ENCODE measurements at regions not wholly inside any gene's neighbourhood (a gene's known extent, or its start where the extent isn't known, plus 50 kb on each side); places are given as distances from the start of the nearest gene placed in this dataset.

DNA sequence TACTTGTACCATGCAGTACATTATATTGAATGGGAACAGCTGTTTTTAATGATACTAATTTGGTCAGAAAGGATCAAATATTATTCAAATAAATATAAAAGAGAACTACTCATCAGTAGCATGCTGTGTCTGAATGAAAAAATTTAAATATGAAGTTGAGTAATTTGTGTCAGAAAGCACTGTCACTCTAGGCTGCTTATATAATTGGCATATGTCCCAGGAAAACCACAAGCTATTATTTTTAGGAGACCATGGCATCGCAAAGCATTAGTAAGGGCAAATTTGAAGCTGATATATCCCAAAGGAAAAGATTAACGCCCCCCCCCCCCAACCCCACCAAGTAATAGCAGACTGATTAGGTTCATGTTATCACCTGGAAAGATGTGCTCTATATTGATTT lies 388.5 kb upstream of the SPANXN4 start:
- Mint-ChIP-seq H3K27me3 (ENCODE audit: insufficient read depth) (no peaks in the 10 kb centered on the region), H3K4me1 (no peaks in the 10 kb centered on the region), H3K4me3 (no peak overlapping the region), H3K27ac (no peak overlapping the region), H3K9me3 (peaks cover 40% of the 10 kb centered on the region), H3K36me3 (ENCODE audit: low read depth) (no peaks in the 10 kb centered on the region)
- Histone ChIP-seq H3K9ac (ENCODE audit: extremely low read depth, low read length, poor library complexity, severe bottlenecking) (no peak overlapping the region), H3K27me3 (ENCODE audit: control insufficient read depth, insufficient read depth, low read length, poor library complexity, severe bottlenecking) (no peaks in the 10 kb centered on the region), H3K27ac (ENCODE audit: low read depth, low read length) (no peak overlapping the region), H3K4me3 (ENCODE audit: low read length) (no peak overlapping the region), H3K9me3 (ENCODE audit: control insufficient read depth, low read length) (no peaks in the 10 kb centered on the region), H3K4me1 (ENCODE audit: control insufficient read depth, insufficient read depth, low read length) (no peaks in the 10 kb centered on the region), H3K36me3 (ENCODE audit: control insufficient read depth, insufficient read depth, low read length) (no peaks in the 10 kb centered on the region)
- WGBS, 2 experiments (ENCODE audit: insufficient coverage in 1 of 2, insufficient read length in 1 of 2), result 83% methylated on average over 1 of the region's 2 CpGs; no CpG with 5 or more reads in 1 of the 2 experiments
- DNase-seq, result no peak
- TF ChIP-seq, protein P1, sequence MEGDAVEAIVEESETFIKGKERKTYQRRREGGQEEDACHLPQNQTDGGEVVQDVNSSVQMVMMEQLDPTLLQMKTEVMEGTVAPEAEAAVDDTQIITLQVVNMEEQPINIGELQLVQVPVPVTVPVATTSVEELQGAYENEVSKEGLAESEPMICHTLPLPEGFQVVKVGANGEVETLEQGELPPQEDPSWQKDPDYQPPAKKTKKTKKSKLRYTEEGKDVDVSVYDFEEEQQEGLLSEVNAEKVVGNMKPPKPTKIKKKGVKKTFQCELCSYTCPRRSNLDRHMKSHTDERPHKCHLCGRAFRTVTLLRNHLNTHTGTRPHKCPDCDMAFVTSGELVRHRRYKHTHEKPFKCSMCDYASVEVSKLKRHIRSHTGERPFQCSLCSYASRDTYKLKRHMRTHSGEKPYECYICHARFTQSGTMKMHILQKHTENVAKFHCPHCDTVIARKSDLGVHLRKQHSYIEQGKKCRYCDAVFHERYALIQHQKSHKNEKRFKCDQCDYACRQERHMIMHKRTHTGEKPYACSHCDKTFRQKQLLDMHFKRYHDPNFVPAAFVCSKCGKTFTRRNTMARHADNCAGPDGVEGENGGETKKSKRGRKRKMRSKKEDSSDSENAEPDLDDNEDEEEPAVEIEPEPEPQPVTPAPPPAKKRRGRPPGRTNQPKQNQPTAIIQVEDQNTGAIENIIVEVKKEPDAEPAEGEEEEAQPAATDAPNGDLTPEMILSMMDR (conservative IDR thresholded peaks at IDR 0.05), result no peak

DNA sequence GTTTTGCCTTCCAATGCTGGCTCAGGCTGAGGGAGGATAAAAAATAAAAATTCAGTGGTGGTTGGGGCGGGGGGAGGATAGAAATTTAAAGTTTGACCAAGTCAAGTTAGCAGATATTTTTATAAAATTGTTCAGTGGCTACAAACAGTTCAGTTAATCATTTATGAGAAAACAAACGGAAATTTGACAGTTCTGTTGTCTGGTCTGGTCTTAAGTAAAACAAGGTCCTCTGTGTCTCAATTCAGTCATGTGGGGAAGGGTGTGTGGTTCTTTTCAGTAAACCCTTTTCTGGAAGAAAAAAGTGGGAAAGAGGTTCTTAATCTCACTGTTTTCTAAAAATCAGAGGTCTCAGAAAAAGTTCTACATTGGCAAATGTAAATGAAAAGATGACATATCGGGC lies 409.1 kb upstream of the SPANXN4 start:
- no peak for DNase-seq
- no peak overlapping the region for H3K9ac ChIP-seq (ENCODE audit: extremely low read depth, low read length, poor library complexity, severe bottlenecking)
- TF ChIP-seq, protein P1 (conservative IDR thresholded peaks at IDR 0.05), result no peak
- no peaks in the 10 kb centered on the region for H3K27me3 ChIP-seq (ENCODE audit: control insufficient read depth, insufficient read depth, low read length, poor library complexity, severe bottlenecking)
- 70% methylated on average over 2 of the region's 3 CpGs; no CpG with 5 or more reads in 1 of the 2 experiments for WGBS, 2 experiments (ENCODE audit: insufficient coverage in 1 of 2, insufficient read length in 1 of 2)
- no peaks in the 10 kb centered on the region for H3K4me1 ChIP-seq (ENCODE audit: control insufficient read depth, insufficient read depth, low read length)
- H3K36me3 ChIP-seq (ENCODE audit: control insufficient read depth, insufficient read depth, low read length), result no peaks in the 10 kb centered on the region
- no peaks in the 10 kb centered on the region for H3K9me3 ChIP-seq (ENCODE audit: control insufficient read depth, low read length)
- H3K27me3 Mint-ChIP-seq (ENCODE audit: insufficient read depth), result no peaks in the 10 kb centered on the region
- no peak overlapping the region for H3K27ac ChIP-seq (ENCODE audit: low read depth, low read length)
- no peak overlapping the region for H3K4me3 Mint-ChIP-seq
- H3K4me1 Mint-ChIP-seq, result no peaks in the 10 kb centered on the region
- H3K27ac Mint-ChIP-seq, result no peak overlapping the region
- no peaks in the 10 kb centered on the region for H3K36me3 Mint-ChIP-seq (ENCODE audit: low read depth)
- H3K4me3 ChIP-seq (ENCODE audit: low read length), result no peak overlapping the region
- peaks cover 33% of the 10 kb centered on the region for H3K9me3 Mint-ChIP-seq

DNA sequence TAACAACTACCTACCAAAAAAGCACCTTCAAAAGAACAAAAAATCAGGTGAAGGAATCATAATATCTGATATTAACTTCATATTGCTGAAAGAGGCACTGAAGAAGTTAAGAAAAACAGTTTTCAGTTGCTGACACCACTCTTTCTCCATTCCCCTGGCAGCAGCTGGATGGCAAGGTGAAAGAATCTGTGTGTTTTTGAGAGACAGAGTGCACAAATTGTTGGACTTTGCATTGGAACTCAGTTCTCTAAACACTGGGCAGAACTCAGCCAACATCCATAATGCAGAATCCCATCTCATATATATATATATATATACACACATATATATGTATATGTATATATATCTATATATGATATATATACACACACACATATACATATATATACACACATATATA lies 408.3 kb upstream of the MAGEC2 start:
- DNase-seq, result no peak
- Mint-ChIP-seq H3K27ac (no peak overlapping the region), H3K4me3 (no peak overlapping the region), H3K36me3 (ENCODE audit: low read depth) (no peaks in the 10 kb centered on the region), H3K9me3 (peaks cover 26% of the 10 kb centered on the region), H3K27me3 (ENCODE audit: insufficient read depth) (no peaks in the 10 kb centered on the region), H3K4me1 (no peaks in the 10 kb centered on the region)
- Histone ChIP-seq H3K27me3 (ENCODE audit: control insufficient read depth, insufficient read depth, low read length, poor library complexity, severe bottlenecking) (no peaks in the 10 kb centered on the region), H3K36me3 (ENCODE audit: control insufficient read depth, insufficient read depth, low read length) (no peaks in the 10 kb centered on the region), H3K27ac (ENCODE audit: low read depth, low read length) (no peak overlapping the region), H3K9me3 (ENCODE audit: control insufficient read depth, low read length) (no peaks in the 10 kb centered on the region), H3K4me3 (ENCODE audit: low read length) (no peak overlapping the region), H3K4me1 (ENCODE audit: control insufficient read depth, insufficient read depth, low read length) (no peaks in the 10 kb centered on the region), H3K9ac (ENCODE audit: extremely low read depth, low read length, poor library complexity, severe bottlenecking) (no peak overlapping the region)
- TF ChIP-seq, protein P1 (conservative IDR thresholded peaks at IDR 0.05), result no peak
